NCI-H2227 treated with DMSO at 0.1 percent for 48 hours (cell line): ENCODE measurements at regions not wholly inside any gene's neighbourhood (a gene's known extent, or its start where the extent isn't known, plus 50 kb on each side); places are given as distances from the start of the nearest gene placed in this dataset.

Experiments used
- DNase-seq: peaks from one replicate; lab custom pipeline; 2025; lab: John Stamatoyannopoulos, UW

- no peak for DNase-seq
Measured at GRCh38 chr15:96087180-96087884, 243.2 kb upstream of the NR2F2 start.

DNA sequence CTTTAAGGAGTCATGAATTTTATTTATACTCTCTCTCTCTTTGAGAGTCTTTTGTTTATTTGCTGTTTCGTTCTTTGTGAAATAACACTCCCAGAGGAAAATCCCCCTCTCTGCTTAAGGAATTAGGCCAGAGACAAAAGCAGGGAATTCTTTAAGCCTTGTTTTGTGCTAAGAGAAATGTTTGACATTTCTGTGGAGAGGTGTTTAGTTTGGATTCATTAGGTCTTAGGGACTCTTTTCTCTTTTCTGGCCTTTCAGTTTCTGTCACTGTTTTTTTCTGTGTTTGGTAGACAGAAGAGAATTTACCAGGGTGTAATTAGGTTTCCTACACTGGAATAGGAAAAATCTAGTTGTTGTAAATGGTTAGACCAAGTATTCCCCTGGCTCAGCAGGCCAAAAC, 241.8 kb upstream of the NR2F2 start:
- DNase-seq = no peak

GRCh38 chr15:96089405-96090058, 241.0 kb upstream of the NR2F2 start:
- DNase-seq = no peak

DNA sequence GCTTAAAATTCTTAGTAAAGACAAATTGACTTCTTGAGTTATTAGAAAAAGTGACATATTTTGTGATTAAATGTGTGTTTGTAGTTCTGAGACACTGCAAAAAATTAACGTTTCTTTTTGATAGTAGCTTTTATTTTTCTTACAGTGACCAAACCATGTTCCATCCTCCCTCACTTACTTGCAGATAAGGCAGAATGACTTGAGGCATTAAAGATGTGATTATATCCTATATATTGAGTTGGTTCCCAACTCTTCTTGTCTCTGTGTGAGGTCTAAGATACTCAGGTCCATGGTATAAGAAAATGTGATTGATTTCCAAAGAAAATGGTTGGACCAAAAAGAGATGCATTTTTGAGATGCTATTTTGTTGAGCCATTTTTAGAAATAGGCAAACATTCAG, 238.3 kb upstream of the NR2F2 start:
- no peak for DNase-seq

- no peak for DNase-seq
Measured at GRCh38 chr15:96093063-96093462, 237.4 kb upstream of the NR2F2 start.

- no peak for DNase-seq
Measured at GRCh38 chr15:96097661-96098060, 232.8 kb upstream of the NR2F2 start.

DNA sequence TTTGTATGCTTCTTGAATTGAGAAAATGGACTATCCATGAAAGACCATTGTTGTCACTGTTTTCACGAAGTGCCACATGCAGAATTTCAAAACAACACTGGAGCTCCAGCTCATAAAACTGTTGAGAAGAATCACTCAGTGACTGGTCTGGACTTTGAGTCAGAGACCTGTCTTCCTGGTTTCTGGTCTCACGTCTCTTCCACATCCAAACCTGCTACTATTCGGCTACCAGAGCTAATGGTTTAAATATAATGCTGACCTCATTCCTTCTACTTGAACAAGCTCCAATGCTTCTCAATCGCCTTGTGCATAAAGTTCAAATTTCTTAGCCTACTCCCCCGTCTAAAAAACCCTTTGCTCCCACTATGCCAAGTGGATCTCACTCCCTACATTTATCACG, 227.9 kb upstream of the NR2F2 start:
- DNase-seq = no peak

DNA sequence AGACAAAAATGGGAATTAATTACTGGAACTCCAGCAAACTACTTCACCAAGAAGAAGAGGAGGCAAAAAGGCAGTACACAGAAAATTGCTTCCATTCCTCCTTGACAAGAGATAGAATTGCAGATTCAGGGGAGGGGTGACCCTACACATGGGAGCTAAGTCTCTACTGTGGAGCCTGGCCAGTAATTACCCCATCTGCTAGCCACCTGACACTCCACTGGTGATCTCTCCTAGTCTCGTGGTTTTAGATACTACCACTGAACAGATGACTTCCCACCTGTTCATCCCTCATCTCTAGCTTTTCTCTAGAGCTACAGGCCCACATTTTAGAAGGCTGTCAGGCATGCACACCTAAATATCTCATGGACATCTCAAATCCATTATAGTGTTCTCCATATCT, 224.3 kb upstream of the NR2F2 start:
- no peak for DNase-seq

GRCh38 chr15:96106628-96107027, 223.9 kb upstream of the NR2F2 start:
- no peak for DNase-seq

- DNase-seq = no peak
Measured at GRCh38 chr15:96107916-96108315, 222.6 kb upstream of the NR2F2 start.

GRCh38 chr15:96108405-96108804, 222.1 kb upstream of the NR2F2 start:
- no peak for DNase-seq

DNA sequence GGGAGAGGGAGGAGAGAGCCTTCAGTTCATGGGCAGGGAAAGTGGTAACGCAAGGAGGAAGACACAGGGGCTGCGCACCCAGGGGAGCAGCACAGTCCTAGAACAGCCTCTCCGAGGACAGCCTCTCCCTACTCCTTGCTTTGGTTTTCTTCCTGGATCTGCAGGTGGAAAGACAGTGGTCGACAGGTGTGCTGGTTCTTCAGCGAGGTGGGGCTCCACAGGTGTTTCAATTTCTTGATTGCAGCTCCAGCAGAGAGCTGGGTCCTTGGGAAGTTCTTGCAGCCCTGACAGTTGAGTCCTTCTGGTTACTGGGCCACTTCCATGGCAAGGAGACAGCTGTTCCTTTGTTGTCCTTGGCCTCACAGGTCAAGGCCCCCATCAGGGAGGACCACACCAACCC, 220.7 kb upstream of the NR2F2 start:
- DNase-seq = no peak

- DNase-seq = no peak
Measured at GRCh38 chr15:96112018-96112417, 218.5 kb upstream of the NR2F2 start.

DNA sequence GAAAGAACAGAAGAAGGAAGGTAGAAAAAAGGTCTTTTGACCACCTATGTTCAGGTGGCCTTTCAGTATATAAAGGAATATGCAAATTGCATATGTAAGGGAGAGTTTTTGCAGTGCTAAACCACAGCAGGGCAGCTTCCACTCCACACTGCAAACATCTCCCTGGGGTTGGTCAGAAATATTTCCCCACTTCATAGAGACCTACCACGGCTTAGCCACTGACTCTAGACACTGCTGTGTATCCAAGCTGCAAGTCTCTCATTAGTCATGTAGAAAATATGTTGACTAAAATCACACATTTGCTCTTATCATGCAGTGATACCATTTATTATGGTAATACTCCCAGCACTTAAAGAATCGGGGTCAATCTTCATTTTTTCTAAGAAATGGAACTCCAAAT, 214.9 kb upstream of the NR2F2 start:
- no peak for DNase-seq

DNA sequence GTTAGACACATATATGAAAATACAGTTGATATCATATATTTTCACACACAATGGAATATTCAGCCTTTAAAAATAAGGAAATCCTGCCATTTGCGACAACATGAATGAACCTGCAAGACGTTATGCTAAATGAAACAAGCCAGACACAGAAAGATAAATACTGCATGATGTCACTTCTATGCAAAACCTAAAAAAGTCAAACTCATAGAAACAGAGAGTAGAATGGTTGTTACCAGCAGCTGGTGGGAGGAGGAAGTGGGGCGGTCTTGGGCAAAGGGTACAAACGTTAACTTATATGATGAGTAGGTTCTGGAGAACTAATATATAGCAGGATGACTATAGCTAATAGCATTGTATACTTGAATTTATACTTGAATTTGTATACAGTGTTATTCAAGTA, 213.2 kb upstream of the NR2F2 start:
- no peak for DNase-seq

DNA sequence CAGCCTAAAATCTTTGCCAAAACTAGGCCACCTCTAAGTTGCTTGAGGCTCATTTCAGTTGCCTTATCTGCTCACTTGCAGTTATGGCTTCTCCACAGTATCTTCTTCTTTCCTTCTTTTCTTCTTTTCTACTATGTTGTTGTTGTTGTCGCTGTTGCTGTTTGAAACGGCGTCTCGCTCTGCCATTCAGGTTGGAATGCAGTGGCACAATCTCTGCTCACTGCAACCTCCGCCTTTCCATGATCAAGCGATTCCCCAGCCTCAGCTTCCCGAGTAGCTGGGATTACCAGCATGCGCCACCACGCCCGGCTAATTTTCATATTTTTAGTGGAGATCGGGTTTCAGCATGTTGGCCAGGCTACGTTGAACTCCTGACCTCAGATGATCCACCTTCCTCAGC, 210.8 kb upstream of the NR2F2 start:
- no peak for DNase-seq

DNA sequence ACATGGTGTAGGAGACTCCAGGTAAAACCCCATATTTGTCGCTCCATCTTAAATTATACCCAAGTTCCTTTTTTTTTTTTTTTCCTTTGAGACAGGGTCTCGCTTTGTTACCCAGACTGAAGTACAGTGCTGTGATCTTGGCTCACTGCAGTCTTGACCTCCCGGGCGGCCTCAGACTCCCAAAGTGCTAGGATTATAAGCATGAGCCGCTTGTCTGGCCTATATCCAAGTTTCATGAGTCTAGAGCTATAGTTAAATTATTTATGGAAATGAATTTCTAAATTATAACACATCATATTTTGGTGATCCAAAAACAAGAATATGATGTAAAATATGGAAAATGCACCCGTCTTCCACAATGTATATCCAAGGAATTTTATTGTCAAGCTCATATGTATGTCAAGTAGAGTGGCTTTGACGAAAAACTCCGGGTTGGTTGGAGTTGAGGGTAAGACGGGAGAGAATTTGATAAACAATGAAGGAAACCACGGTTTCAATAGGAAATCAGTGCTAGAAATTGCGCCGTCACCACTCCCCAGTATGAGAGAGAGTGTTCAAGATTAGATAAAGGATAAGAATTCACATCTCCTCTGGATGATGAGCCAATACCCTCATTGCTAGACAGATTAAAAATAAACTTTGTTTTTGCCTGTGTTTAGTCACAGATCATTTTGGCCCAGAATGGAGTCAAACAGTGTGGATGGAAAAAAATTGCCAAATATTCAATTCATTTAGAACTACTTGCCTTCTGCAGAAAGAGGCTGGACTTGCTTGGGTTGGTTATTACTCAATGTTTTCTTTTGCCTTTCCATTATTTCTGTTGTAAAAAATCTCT, 209.2 kb upstream of the NR2F2 start:
- DNase-seq = no peak

DNA sequence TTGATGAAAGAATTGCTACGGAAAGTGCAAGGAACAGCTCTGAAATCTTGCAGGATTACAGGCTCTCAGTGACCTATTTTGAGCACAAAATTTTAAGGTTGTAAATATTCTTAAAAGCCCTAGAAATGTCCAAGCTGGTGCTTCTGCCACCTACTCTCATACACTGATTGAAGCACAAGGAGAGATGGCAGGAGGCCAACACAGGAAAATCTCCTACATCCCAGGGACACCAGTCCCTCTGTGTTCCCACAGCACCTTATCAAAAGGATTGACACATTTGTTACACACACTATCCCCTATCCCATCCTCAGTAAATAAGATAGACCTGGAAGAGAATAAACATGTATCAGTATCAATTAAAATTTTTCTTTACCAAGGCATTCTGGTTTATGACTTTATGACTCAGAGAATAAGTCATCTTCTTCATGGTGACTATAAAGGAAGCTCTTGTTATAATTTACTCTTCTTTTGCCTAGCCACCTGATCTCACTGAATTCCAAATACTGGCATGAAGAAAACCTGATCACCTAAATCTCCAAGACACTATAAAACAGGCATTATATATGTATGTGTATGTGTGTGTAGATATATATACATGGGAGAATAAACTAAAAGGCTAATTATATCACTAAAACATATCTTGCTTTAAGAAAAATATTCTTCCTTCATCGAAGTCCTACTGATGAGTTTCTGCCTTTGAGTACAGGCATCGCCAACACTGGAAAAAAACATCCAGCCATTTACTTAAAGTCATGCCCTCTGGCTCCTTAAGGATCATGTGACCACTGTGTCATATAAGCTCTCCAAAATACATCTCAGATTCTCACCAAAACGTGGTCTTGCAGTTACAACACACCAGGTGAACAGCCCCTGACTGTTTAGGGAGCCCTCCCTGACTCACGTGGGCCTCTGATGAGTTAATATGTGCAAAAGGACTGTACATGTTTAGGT, 208.1 kb upstream of the NR2F2 start:
- DNase-seq = no peak

GRCh38 chr15:96123028-96123400, 207.5 kb upstream of the NR2F2 start:
- no peak for DNase-seq

- DNase-seq = no peak
Measured at GRCh38 chr15:96123630-96124187, 206.8 kb upstream of the NR2F2 start.

- no peak for DNase-seq
Measured at GRCh38 chr15:96124436-96124835, 206.1 kb upstream of the NR2F2 start.
